GM12878 (cell line): ENCODE measurements at regions not wholly inside any gene's neighbourhood (a gene's known extent, or its start where the extent isn't known, plus 50 kb on each side); places are given as distances from the start of the nearest gene placed in this dataset.

Source experiments
- ATAC-seq: fragments of 200-7000 bp; cut with Tn5 transposase; 3 replicates; pipeline ENCODE4 v1.9.1; 2020; ENCODE audit warnings: mild to moderate bottlenecking, moderate library complexity
- BruUV-seq: library from RNA; stranded (reverse); fragments of 400-500 nt; replicated peaks from 2 replicates; lab custom pipeline; 2021; lab: Mats Ljungman, UMichigan
- CTCF ChIA-PET: fragments of 300-600 bp; sonication (Branson Sonifier 250); formaldehyde crosslinking; extraction: SDS; loops from one replicate; lab custom pipeline; 2021; ENCODE audit warnings: inconsistent platforms; lab: Yijun Ruan, JAX
- POLR2A ChIA-PET: fragments of 350-600 bp; formaldehyde crosslinking; extraction: SDS; loops from one replicate; lab custom pipeline; 2021; ENCODE audit warnings: inconsistent platforms; lab: Charles Lee
- RAD21 ChIA-PET: fragments of 300-600 bp; sonication (Branson Sonifier 250); formaldehyde crosslinking; loops from one replicate; lab custom pipeline; 2023; ENCODE audit warnings: antibody characterized with exemption; ENCODE audit not compliant: unreplicated experiment; lab: Charles Lee
- SMC1A ChIA-PET: fragments of 300-600 bp; sonication (Branson Sonifier 250); formaldehyde crosslinking; loops from one replicate; lab custom pipeline; 2023; ENCODE audit not compliant: unreplicated experiment, uncharacterized antibody; lab: Charles Lee
- DNase-seq: peaks from one replicate; pipeline ENCODE4 v3.0.0-alpha.2; 2011; ENCODE audit warnings: low read depth, low spot score
- FAIRE-seq: peaks from 3 replicates; lab custom pipeline; 2011; peaks lifted over from hg19 to GRCh38; lab: Jason Lieb, UNC
- H2AFZ ChIP-seq: 2 replicates; pipeline ENCODE4 v1.6.0; 2011; ENCODE audit warnings: low read depth, low read length, control low read depth; ENCODE audit not compliant: control insufficient read depth
- H3K27ac ChIP-seq: 2 replicates; pipeline ENCODE4 v1.5.1; 2011; ENCODE audit warnings: control low read depth; ENCODE audit not compliant: control insufficient read depth, insufficient read depth
- H3K27me3 ChIP-seq, 2 experiments: replicated peaks in 1 of 2; 2 replicates each; pipeline versions ENCODE4 v1.6.0 to v1.6.1; 2011; ENCODE audit warnings: low read length in 1 of 2; ENCODE audit not compliant: control insufficient read depth in 2 of 2, insufficient read depth in 2 of 2
- H3K36me3 ChIP-seq, 2 experiments: 2 replicates each; pipeline ENCODE4 v1.5.1; 2011; ENCODE audit warnings: low read length in 1 of 2; ENCODE audit not compliant: control insufficient read depth in 2 of 2, insufficient read depth in 2 of 2
- H3K4me1 ChIP-seq: 2 replicates; pipeline ENCODE4 v1.6.1; 2011; ENCODE audit warnings: mild to moderate bottlenecking, low read length, moderate library complexity, mixed read lengths; ENCODE audit not compliant: control insufficient read depth, insufficient read depth
- H3K4me2 ChIP-seq: 2 replicates; pipeline ENCODE4 v1.6.0; 2011; ENCODE audit warnings: control low read depth; ENCODE audit not compliant: control insufficient read depth, insufficient read depth
- H3K4me3 ChIP-seq: fragments of 200-600 bp; sonication (generic); 2 replicates; pipeline ENCODE4 v1.5.1; 2016
- H3K79me2 ChIP-seq: 2 replicates; pipeline ENCODE4 v1.6.0; 2011; ENCODE audit warnings: low read length; ENCODE audit not compliant: control insufficient read depth, insufficient read depth
- H3K9ac ChIP-seq: 2 replicates; pipeline ENCODE4 v1.8.0; 2011; ENCODE audit warnings: low read length, control low read depth, mixed read lengths; ENCODE audit not compliant: control insufficient read depth, insufficient read depth
- H3K9me3 ChIP-seq: replicated peaks from 3 replicates; pipeline ENCODE4 v1.5.1; 2011; ENCODE audit warnings: mild to moderate bottlenecking, low read length; ENCODE audit not compliant: control insufficient read depth, insufficient read depth
- H4K20me1 ChIP-seq: 2 replicates; pipeline ENCODE4 v1.6.0; 2011; ENCODE audit not compliant: control insufficient read depth, insufficient read depth
- CHD4 ChIP-seq: fragments of 200-600 bp; sonication (generic); IDR thresholded peaks from 2 replicates; pipeline ENCODE4 v1.6.1; 2016; ENCODE audit warnings: mild to moderate bottlenecking
- ESRRA ChIP-seq: IDR thresholded peaks from 2 replicates; pipeline ENCODE4 v1.6.1; 2012; ENCODE audit warnings: mild to moderate bottlenecking, low read length, improper control_type of control experiment
- FOS ChIP-seq: IDR thresholded peaks from 3 replicates; pipeline ENCODE4 v1.6.1; 2011; ENCODE audit warnings: borderline replicate concordance; ENCODE audit not compliant: insufficient read length; ENCODE audit errors: extremely low read depth
- HDAC2 ChIP-seq: fragments of 200-600 bp; sonication (generic); IDR thresholded peaks from 2 replicates; pipeline ENCODE4 v1.6.1; 2017
- IRF5 ChIP-seq: fragments of 450-650 bp; IDR thresholded peaks from 2 replicates; pipeline ENCODE4 v1.6.1; 2017; ENCODE audit warnings: borderline replicate concordance
- JUNB ChIP-seq: IDR thresholded peaks from 2 replicates; pipeline ENCODE4 v1.6.1; 2016; ENCODE audit warnings: antibody characterized with exemption, mild to moderate bottlenecking
- MEF2A ChIP-seq: IDR thresholded peaks from 2 replicates; pipeline ENCODE4 v1.6.1; 2011; ENCODE audit warnings: low read depth, mild to moderate bottlenecking, low read length, moderate library complexity; ENCODE audit not compliant: insufficient read depth
- MTA2 ChIP-seq: fragments of 450-650 bp; IDR thresholded peaks from 2 replicates; pipeline ENCODE4 v1.6.1; 2016; ENCODE audit warnings: low read depth, mild to moderate bottlenecking, moderate library complexity
- RAD21 ChIP-seq: IDR thresholded peaks from 2 replicates; pipeline ENCODE4 v1.6.1; 2011; ENCODE audit warnings: mild to moderate bottlenecking, low read depth, low read length, moderate library complexity; ENCODE audit not compliant: insufficient read depth
- TCF12 ChIP-seq: IDR thresholded peaks from 2 replicates; pipeline ENCODE4 v1.6.1; 2011; ENCODE audit warnings: low read depth, mild to moderate bottlenecking, low read length
- TCF7 ChIP-seq: IDR thresholded peaks from 2 replicates; pipeline ENCODE4 v1.6.1; 2014; ENCODE audit warnings: antibody characterized with exemption, borderline replicate concordance
- ZBED1 ChIP-seq: IDR thresholded peaks from 2 replicates; pipeline ENCODE4 v1.6.1; 2016; ENCODE audit warnings: borderline replicate concordance
- ZBTB4 ChIP-seq: fragments of 450-650 bp; formaldehyde crosslinking; IDR thresholded peaks from 2 replicates; pipeline ENCODE4 v1.4.0; 2022; ENCODE audit warnings: mild to moderate bottlenecking, moderate library complexity
- ZNF274 ChIP-seq: IDR thresholded peaks from one replicate; pipeline ENCODE4 v1.8.0; 2011; ENCODE audit not compliant: insufficient read length, insufficient read depth
- ZZZ3 ChIP-seq: IDR thresholded peaks from 2 replicates; pipeline ENCODE4 v1.6.1; 2011; ENCODE audit warnings: low read depth; ENCODE audit not compliant: control insufficient read depth, insufficient read length
- WGBS: methylation state at CpG from one replicate; pipeline ENCODE4 v1.1.6; 2016; ENCODE audit warnings: low lambda C conversion rate; ENCODE audit not compliant: insufficient replicate concordance, insufficient coverage; ENCODE audit errors: missing lambda C conversion rate; 5-methylcytosine and 5-hydroxymethylcytosine counted together
- in situ Hi-C: fragments of 300-500 bp; cut with MboI; formaldehyde crosslinking; loops from 9 replicates; pipeline ENCODE4 v1.14.3; 2018; ENCODE audit warnings: mixed read lengths
- intact Hi-C: fragments of 100-400 bp; cut with micrococcal nuclease; formaldehyde crosslinking; loops from one replicate; pipeline ENCODE4 v1.14.2; 2022; ENCODE audit not compliant: unreplicated experiment
- TF ChIP-seq, protein P1 (sequence below): fragments of 450-650 bp; IDR thresholded peaks from 2 replicates; pipeline ENCODE4 v1.6.1; 2016; ENCODE audit warnings: mild to moderate bottlenecking
- TF ChIP-seq, protein P2 (sequence below): fragments of 450-650 bp; IDR thresholded peaks from 2 replicates; pipeline ENCODE4 v1.6.1; 2017; ENCODE audit warnings: mild to moderate bottlenecking, moderate library complexity

DNA sequence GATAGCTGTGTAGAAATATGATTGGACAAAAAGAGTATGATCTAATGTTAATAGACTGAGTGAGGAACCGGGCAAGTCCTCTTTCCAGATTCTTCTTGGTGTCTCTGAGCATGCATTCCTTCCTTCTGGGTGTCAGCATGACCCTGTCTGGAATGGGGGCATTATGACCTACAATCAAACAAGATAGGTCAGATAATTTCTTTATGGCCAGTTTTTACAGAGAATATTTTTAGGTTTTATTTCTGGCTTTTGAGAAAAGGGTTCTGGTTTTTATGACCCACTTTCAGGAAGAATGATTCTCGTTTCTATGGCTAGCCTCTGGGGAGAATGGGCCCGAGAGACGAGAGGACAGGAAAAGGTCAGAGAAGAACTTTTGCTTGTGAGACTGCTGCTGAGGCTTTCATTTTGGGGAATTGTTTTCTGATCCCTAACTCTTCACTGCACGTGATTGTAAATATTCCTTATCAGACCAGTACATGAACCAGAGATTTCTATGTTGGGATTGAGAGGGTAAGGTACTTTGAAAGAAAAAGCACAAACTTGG, 383.8 kb downstream of the AASDHPPT start:
- intact Hi-C loops, result no loop called here
- no peaks in the 10 kb centered on the region for H3K79me2 ChIP-seq
- no peaks in the 10 kb centered on the region for H3K4me1 ChIP-seq
- CTCF ChIA-PET, result no interaction called here
- H3K4me2 ChIP-seq, result no peak overlapping the region
- ATAC-seq (no peak), DNase-seq (no peak), FAIRE-seq (no peak)
- H4K20me1 ChIP-seq, result no peaks in the 10 kb centered on the region
- H2AFZ ChIP-seq, result no peak overlapping the region
- no peaks in the 10 kb centered on the region for H3K36me3 ChIP-seq
- in situ Hi-C loops, result no loop called here
- H3K27ac ChIP-seq, result no peak overlapping the region
- H3K4me3 ChIP-seq, result no peak overlapping the region
- H3K27me3 ChIP-seq, result no peaks in the 10 kb centered on the region
- H3K9ac ChIP-seq, result no peak overlapping the region
- BruUV-seq, result no TSS peak
- WGBS, result 0% methylated on average over 5 of the region's 5 CpGs
- POLR2A ChIA-PET, result no interaction called here
- SMC1A ChIA-PET, result no interaction called here
- no peaks in the 10 kb centered on the region for H3K9me3 ChIP-seq
- no peak for TF ChIP-seq HDAC2
- no peak for TF ChIP-seq MTA2
- TF ChIP-seq ZNF274, result no peak
- TF ChIP-seq, protein P1, sequence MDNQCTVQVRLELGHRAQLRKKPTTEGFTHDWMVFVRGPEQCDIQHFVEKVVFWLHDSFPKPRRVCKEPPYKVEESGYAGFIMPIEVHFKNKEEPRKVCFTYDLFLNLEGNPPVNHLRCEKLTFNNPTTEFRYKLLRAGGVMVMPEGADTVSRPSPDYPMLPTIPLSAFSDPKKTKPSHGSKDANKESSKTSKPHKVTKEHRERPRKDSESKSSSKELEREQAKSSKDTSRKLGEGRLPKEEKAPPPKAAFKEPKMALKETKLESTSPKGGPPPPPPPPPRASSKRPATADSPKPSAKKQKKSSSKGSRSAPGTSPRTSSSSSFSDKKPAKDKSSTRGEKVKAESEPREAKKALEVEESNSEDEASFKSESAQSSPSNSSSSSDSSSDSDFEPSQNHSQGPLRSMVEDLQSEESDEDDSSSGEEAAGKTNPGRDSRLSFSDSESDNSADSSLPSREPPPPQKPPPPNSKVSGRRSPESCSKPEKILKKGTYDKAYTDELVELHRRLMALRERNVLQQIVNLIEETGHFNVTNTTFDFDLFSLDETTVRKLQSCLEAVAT, result no peak
- TF ChIP-seq TCF7, result no peak
- no peak for TF ChIP-seq RAD21
- no peak for TF ChIP-seq TCF12
- no peak for TF ChIP-seq CHD4
- TF ChIP-seq ZBED1, result no peak
- no peak for TF ChIP-seq ZBTB4 (CRISPR knock-in tag)
- TF ChIP-seq FOS, result no peak
- no peak for TF ChIP-seq ESRRA
- no peak for TF ChIP-seq IRF5
- TF ChIP-seq ZZZ3, result no peak
- TF ChIP-seq, protein P2, sequence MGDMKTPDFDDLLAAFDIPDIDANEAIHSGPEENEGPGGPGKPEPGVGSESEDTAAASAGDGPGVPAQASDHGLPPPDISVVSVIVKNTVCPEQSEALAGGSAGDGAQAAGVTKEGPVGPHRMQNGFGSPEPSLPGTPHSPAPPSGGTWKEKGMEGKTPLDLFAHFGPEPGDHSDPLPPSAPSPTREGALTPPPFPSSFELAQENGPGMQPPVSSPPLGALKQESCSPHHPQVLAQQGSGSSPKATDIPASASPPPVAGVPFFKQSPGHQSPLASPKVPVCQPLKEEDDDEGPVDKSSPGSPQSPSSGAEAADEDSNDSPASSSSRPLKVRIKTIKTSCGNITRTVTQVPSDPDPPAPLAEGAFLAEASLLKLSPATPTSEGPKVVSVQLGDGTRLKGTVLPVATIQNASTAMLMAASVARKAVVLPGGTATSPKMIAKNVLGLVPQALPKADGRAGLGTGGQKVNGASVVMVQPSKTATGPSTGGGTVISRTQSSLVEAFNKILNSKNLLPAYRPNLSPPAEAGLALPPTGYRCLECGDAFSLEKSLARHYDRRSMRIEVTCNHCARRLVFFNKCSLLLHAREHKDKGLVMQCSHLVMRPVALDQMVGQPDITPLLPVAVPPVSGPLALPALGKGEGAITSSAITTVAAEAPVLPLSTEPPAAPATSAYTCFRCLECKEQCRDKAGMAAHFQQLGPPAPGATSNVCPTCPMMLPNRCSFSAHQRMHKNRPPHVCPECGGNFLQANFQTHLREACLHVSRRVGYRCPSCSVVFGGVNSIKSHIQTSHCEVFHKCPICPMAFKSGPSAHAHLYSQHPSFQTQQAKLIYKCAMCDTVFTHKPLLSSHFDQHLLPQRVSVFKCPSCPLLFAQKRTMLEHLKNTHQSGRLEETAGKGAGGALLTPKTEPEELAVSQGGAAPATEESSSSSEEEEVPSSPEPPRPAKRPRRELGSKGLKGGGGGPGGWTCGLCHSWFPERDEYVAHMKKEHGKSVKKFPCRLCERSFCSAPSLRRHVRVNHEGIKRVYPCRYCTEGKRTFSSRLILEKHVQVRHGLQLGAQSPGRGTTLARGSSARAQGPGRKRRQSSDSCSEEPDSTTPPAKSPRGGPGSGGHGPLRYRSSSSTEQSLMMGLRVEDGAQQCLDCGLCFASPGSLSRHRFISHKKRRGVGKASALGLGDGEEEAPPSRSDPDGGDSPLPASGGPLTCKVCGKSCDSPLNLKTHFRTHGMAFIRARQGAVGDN, result no peak
- no peak for TF ChIP-seq MEF2A
- no peak for TF ChIP-seq JUNB
- RAD21 ChIA-PET, result no interaction called here
